K562 (cell line): ENCODE measurements at regions not wholly inside any gene's neighbourhood (a gene's known extent, or its start where the extent isn't known, plus 50 kb on each side); places are given as distances from the start of the nearest gene placed in this dataset.

Source experiments
- ATAC-seq: fragments of 200-7000 bp; cut with Tn5 transposase; 3 replicates; pipeline ENCODE4 v1.9.1; 2020; ENCODE audit warnings: moderate library complexity
- BruUV-seq: library from RNA; stranded (reverse); fragments of 400-500 nt; replicated peaks from 2 replicates; lab custom pipeline; 2021; lab: Mats Ljungman, UMichigan
- CTCF ChIA-PET: fragments of 300-600 bp; formaldehyde crosslinking; extraction: SDS; loops from one replicate; lab custom pipeline; 2021; ENCODE audit warnings: low intra/inter-chr PET ratio; lab: Yijun Ruan, JAX
- POLR2A ChIA-PET: fragments of 300-600, 350-650 bp; sonication (Branson Sonifier 250); formaldehyde crosslinking; extraction: SDS; loops from one replicate; lab custom pipeline; 2021; ENCODE audit warnings: antibody characterized with exemption, inconsistent platforms; lab: Yijun Ruan, JAX
- DNase-seq, 4 experiments: peaks; one replicate each; pipeline versions ENCODE4 v3.0.0 to v3.0.0-alpha.2; 2011 to 2018; ENCODE audit warnings: low spot score in 3 of 4, mixed read lengths in 3 of 4; ENCODE audit errors: extremely low read depth in 1 of 4
- FAIRE-seq: peaks from 2 replicates; lab custom pipeline; 2011; peaks lifted over from hg19 to GRCh38; lab: Jason Lieb, UNC
- H2AFZ ChIP-seq: 2 replicates; pipeline ENCODE4 v1.6.0; 2011; ENCODE audit warnings: low read depth, low read length, control low read depth, inconsistent platforms
- H3K27ac ChIP-seq: fragments of 200-600 bp; 3 replicates; pipeline ENCODE4 v1.8.0; 2011; ENCODE audit warnings: low read depth, mild to moderate bottlenecking, control low read depth, inconsistent platforms, low read length, moderate library complexity, mixed read lengths; ENCODE audit errors: extremely low read depth
- H3K27me3 ChIP-seq, 2 experiments: fragments of 300-600 bp in 1 of 2; 2 replicates in 1 of 2; 3 replicates in 1 of 2; pipeline versions ENCODE4 v1.6.0 to v1.8.0; 2011; ENCODE audit warnings: inconsistent platforms in 2 of 2, low read length in 2 of 2, mild to moderate bottlenecking in 1 of 2, mixed read lengths in 1 of 2, moderate library complexity in 1 of 2; ENCODE audit not compliant: control insufficient read depth in 2 of 2, insufficient read depth in 2 of 2
- H3K36me3 ChIP-seq: fragments of 300-600 bp; 3 replicates; pipeline ENCODE4 v1.8.0; 2011; ENCODE audit warnings: mild to moderate bottlenecking, low read length, inconsistent platforms; ENCODE audit not compliant: control insufficient read depth, insufficient read depth
- H3K4me1 ChIP-seq, 2 experiments: fragments of 200-600 bp in 1 of 2; replicated peaks in 1 of 2; 2 replicates in 1 of 2; 3 replicates in 1 of 2; pipeline versions ENCODE4 v1.5.1 to v1.8.0; 2011; ENCODE audit warnings: inconsistent platforms in 2 of 2, low read length in 2 of 2, mild to moderate bottlenecking in 1 of 2, mixed read lengths in 1 of 2, moderate library complexity in 1 of 2; ENCODE audit not compliant: control insufficient read depth in 2 of 2, insufficient read depth in 2 of 2
- H3K4me2 ChIP-seq: 2 replicates; pipeline ENCODE4 v1.6.1; 2011; ENCODE audit warnings: low read length, control low read depth, inconsistent platforms, mixed read lengths; ENCODE audit not compliant: insufficient read depth
- H3K4me3 ChIP-seq: fragments of 200-600 bp; sonication (generic), shearing (Covaris generic); 2 replicates; pipeline ENCODE4 v1.5.1; 2016; ENCODE audit warnings: control low read depth, inconsistent platforms
- H3K79me2 ChIP-seq: fragments of 200-600 bp; 3 replicates; pipeline ENCODE4 v1.8.0; 2011; ENCODE audit warnings: low read length, inconsistent platforms; ENCODE audit not compliant: control insufficient read depth, insufficient read depth
- H3K9ac ChIP-seq, 2 experiments: 2 replicates each; pipeline versions ENCODE4 v1.6.0 to v1.6.1; 2011; ENCODE audit warnings: low read depth in 2 of 2, low read length in 2 of 2, control low read depth in 1 of 2, inconsistent platforms in 1 of 2, mild to moderate bottlenecking in 1 of 2, mixed read lengths in 1 of 2; ENCODE audit not compliant: insufficient read depth in 1 of 2
- H3K9me1 ChIP-seq: one replicate; pipeline ENCODE4 v1.6.0; 2011; ENCODE audit warnings: inconsistent platforms, mild to moderate bottlenecking, low read length, moderate library complexity; ENCODE audit not compliant: control insufficient read depth, insufficient read depth
- H3K9me3 ChIP-seq: replicated peaks from 2 replicates; pipeline ENCODE4 v1.5.1; 2011; ENCODE audit warnings: low read depth, low read length, inconsistent platforms; ENCODE audit not compliant: control insufficient read depth, insufficient read depth
- H4K20me1 ChIP-seq: replicated peaks from 2 replicates; pipeline ENCODE4 v1.6.1; 2011; ENCODE audit warnings: low read length, inconsistent platforms, mixed read lengths; ENCODE audit not compliant: control insufficient read depth, insufficient read depth
- GATAD2B ChIP-seq: fragments of 450-650 bp; IDR thresholded peaks from 2 replicates; pipeline ENCODE4 v1.6.1; 2017; ENCODE audit warnings: mild to moderate bottlenecking, borderline replicate concordance
- NR2C1 ChIP-seq, 2 experiments: fragments of 450-650 bp; IDR thresholded peaks; 2 replicates each; pipeline ENCODE4 v1.6.1; 2017; ENCODE audit warnings: mild to moderate bottlenecking in 2 of 2, antibody characterized with exemption in 1 of 2, inconsistent platforms in 1 of 2, missing compliant biosample characterization in 1 of 2, missing genetic modification characterization in 1 of 2
- PHB2 ChIP-seq: fragments of 450-650 bp; IDR thresholded peaks from 2 replicates; pipeline ENCODE4 v1.6.1; 2017; ENCODE audit warnings: low read depth
- PTRF ChIP-seq: fragments of 450-650 bp; IDR thresholded peaks from 2 replicates; pipeline ENCODE4 v1.6.1; 2016; ENCODE audit warnings: mild to moderate bottlenecking, missing genetic modification characterization, missing compliant biosample characterization
- ZNF444 ChIP-seq: fragments of 250-450 bp; sonication (Bioruptor Pico); IDR thresholded peaks from 2 replicates; pipeline ENCODE4 v1.4.0; 2020; ENCODE audit warnings: mild to moderate bottlenecking, moderate library complexity
- WGBS: fragments of 100-300 bp; shearing (Covaris generic); methylation state at CpG from one replicate; pipeline ENCODE4 v1.1.6; 2016; ENCODE audit warnings: low coverage, mixed read lengths; ENCODE audit not compliant: insufficient coverage; ENCODE audit errors: missing lambda C conversion rate; 5-methylcytosine and 5-hydroxymethylcytosine counted together
- in situ Hi-C: fragments of 300-500 bp; cut with MboI; formaldehyde crosslinking; loops from 4 replicates; pipeline ENCODE4 v1.15.0; 2018; ENCODE audit warnings: inconsistent platforms, mixed read lengths
- intact Hi-C: fragments of 100-400 bp; cut with micrococcal nuclease; formaldehyde crosslinking; loops from 2 replicates; pipeline ENCODE4 v1.14.2; 2022
- TF ChIP-seq, protein P1 (sequence below): conservative IDR thresholded peaks from 2 replicates; pipeline ENCODE4 v1.6.1; 2011; ENCODE audit warnings: low read depth, mild to moderate bottlenecking, low read length; ENCODE audit not compliant: control insufficient read depth

DNA sequence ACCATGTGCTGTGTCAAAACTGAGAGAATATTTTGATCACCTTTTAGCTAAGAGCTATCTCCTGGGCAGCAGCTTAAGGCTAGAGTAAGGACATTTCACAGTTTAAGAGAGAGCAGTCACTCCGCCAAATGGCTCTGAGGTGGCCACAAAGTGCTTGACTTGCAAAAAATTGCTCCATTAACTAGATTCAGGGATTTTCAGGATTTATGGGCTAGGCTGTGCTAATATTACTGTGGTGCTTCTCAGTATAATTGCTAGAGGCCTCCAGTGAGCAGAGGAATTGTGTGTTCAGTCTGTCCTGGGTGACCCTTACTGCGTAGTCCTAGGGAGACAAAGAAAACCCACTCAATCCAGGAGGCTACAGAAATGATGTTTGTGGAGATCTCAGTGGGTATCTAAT lies 65.2 kb downstream of the PALM2AKAP2 start:
- Histone ChIP-seq H3K4me1 (no peaks in the 10 kb centered on the region), H3K27ac (no peak overlapping the region), H3K79me2 (no peaks in the 10 kb centered on the region), H3K9ac (no peak overlapping the region), H2AFZ (no peak overlapping the region), H3K9me1 (no peaks in the 10 kb centered on the region), H3K9me3 (no peaks in the 10 kb centered on the region), H3K4me3 (no peak overlapping the region), H3K36me3 (no peaks in the 10 kb centered on the region), H4K20me1 (no peaks in the 10 kb centered on the region), H3K4me2 (no peak overlapping the region), H3K27me3 (no peaks in the 10 kb centered on the region)
- FAIRE-seq (no peak), ATAC-seq (no peak), DNase-seq (no peak)
- intact Hi-C loops: no loop called here
- ChIA-PET POLR2A (no interaction called here), CTCF (no interaction called here)
- no peak for TF ChIP-seq PHB2
- TF ChIP-seq NR2C1 (IDR thresholded peaks at IDR 0.05): no peak
- TF ChIP-seq NR2C1 (tag; IDR thresholded peaks at IDR 0.05): no peak
- no peak for TF ChIP-seq ZNF444 (CRISPR knock-in tag)
- TF ChIP-seq GATAD2B: no peak
- no peak for TF ChIP-seq PTRF (tag)
- TF ChIP-seq, protein P1, sequence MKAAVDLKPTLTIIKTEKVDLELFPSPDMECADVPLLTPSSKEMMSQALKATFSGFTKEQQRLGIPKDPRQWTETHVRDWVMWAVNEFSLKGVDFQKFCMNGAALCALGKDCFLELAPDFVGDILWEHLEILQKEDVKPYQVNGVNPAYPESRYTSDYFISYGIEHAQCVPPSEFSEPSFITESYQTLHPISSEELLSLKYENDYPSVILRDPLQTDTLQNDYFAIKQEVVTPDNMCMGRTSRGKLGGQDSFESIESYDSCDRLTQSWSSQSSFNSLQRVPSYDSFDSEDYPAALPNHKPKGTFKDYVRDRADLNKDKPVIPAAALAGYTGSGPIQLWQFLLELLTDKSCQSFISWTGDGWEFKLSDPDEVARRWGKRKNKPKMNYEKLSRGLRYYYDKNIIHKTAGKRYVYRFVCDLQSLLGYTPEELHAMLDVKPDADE: no peak
- in situ Hi-C loops: no loop called here
- WGBS: 3% methylated on average over 2 of the region's 2 CpGs
- no TSS peak for BruUV-seq
